ENCODE measurements at regions not wholly inside any gene's neighbourhood (a gene's known extent, or its start where the extent isn't known, plus 50 kb on each side); places are given as distances from the start of the nearest gene placed in this dataset.

GRCh38 chr10:78712147-78712546 is 356.6 kb upstream of the ZMIZ1 start:
- no peak overlapping the region for H3K4me3 ChIP-seq (ENCODE audit: low read depth, low read length)
- TF ChIP-seq CTCF (IDR thresholded peaks at IDR 0.05; ENCODE audit: low read depth, low read length) = no peak

GRCh38 chr10:78713659-78714058 is 355.1 kb upstream of the ZMIZ1 start:
- no peak overlapping the region for H3K4me3 ChIP-seq (ENCODE audit: low read depth, low read length)
- TF ChIP-seq CTCF (IDR thresholded peaks at IDR 0.05; ENCODE audit: low read depth, low read length) = no peak

GRCh38 chr10:78714225-78714624 is 354.5 kb upstream of the ZMIZ1 start:
- TF ChIP-seq CTCF (IDR thresholded peaks at IDR 0.05; ENCODE audit: low read depth, low read length) = no peak
- H3K4me3 ChIP-seq (ENCODE audit: low read depth, low read length) = no peak overlapping the region

GRCh38 chr10:78715435-78715834 is 353.3 kb upstream of the ZMIZ1 start:
- no peak for TF ChIP-seq CTCF (IDR thresholded peaks at IDR 0.05; ENCODE audit: low read depth, low read length)
- no peak overlapping the region for H3K4me3 ChIP-seq (ENCODE audit: low read depth, low read length)

GRCh38 chr10:78716043-78716660 is 352.6 kb upstream of the ZMIZ1 start:
- TF ChIP-seq CTCF (IDR thresholded peaks at IDR 0.05; ENCODE audit: low read depth, low read length) = no peak
- H3K4me3 ChIP-seq (ENCODE audit: low read depth, low read length) = no peak overlapping the region

GRCh38 chr10:78717200-78717599 is 351.6 kb upstream of the ZMIZ1 start:
- no peak overlapping the region for H3K4me3 ChIP-seq (ENCODE audit: low read depth, low read length)
- no peak for TF ChIP-seq CTCF (IDR thresholded peaks at IDR 0.05; ENCODE audit: low read depth, low read length)

GRCh38 chr10:78718032-78718572 is 350.7 kb upstream of the ZMIZ1 start:
- no peak for TF ChIP-seq CTCF (IDR thresholded peaks at IDR 0.05; ENCODE audit: low read depth, low read length)

More at GRCh38 chr10:78718032-78718572, 350.7 kb upstream of the ZMIZ1 start:
- H3K4me3 ChIP-seq (ENCODE audit: low read depth, low read length) = no peak overlapping the region
